Right atrium auricular region (tissue), 2 donors: ENCODE measurements at regions not wholly inside any gene's neighbourhood (a gene's known extent, or its start where the extent isn't known, plus 50 kb on each side); places are given as distances from the start of the nearest gene placed in this dataset.

ENCODE experiments used
- DNase-seq: peaks from one replicate; pipeline ENCODE4 v3.0.0-alpha.2; 2019; ENCODE audit warnings: low spot score
- H3K27ac ChIP-seq, 2 donors: fragments of 200-600 bp; sonication (generic); 1 replicate in 1 of 2; 2 replicates in 1 of 2; pipeline ENCODE4 v1.5.1; 2016 to 2019
- H3K27me3 ChIP-seq, 2 donors: fragments of 200-600 bp; sonication (generic); one replicate each; pipeline versions ENCODE4 v1.5.1 to v1.6.0; 2017 to 2019
- H3K36me3 ChIP-seq: fragments of 200-600 bp; sonication (generic); one replicate; pipeline ENCODE4 v1.5.1; 2016
- H3K4me1 ChIP-seq, 2 donors: fragments of 200-600 bp; sonication (generic); one replicate each; pipeline versions ENCODE4 v1.5.1 to v1.6.0; 2017 to 2019
- H3K4me3 ChIP-seq, 2 donors: fragments of 200-600 bp; sonication (generic); 1 replicate in 1 of 2; 2 replicates in 1 of 2; pipeline ENCODE4 v1.5.1; 2017 to 2019; ENCODE audit warnings: mild to moderate bottlenecking in 1 of 2, moderate library complexity in 1 of 2
- H3K9me3 ChIP-seq, 2 donors: fragments of 200-600 bp; sonication (generic); one replicate each; pipeline ENCODE4 v1.5.1; 2019
- CTCF ChIP-seq, 2 donors: fragments of 200-600 bp; sonication (generic); IDR thresholded peaks; one replicate each; pipeline ENCODE4 v1.5.1; 2019; ENCODE audit warnings: antibody characterized with exemption in 2 of 2

- no peaks in the 10 kb centered on the region for H3K4me1 ChIP-seq
- H3K9me3 ChIP-seq: no peaks in the 10 kb centered on the region
- TF ChIP-seq CTCF (IDR thresholded peaks at IDR 0.05): no peak
- H3K4me3 ChIP-seq: no peak overlapping the region
- no peaks in the 10 kb centered on the region for H3K36me3 ChIP-seq
- H3K27me3 ChIP-seq: no peaks in the 10 kb centered on the region
- no peak overlapping the region for H3K27ac ChIP-seq
- no peak for DNase-seq
Observed at GRCh38 chr12:47017041-47017713, 62.2 kb upstream of the PCED1B start.

DNA sequence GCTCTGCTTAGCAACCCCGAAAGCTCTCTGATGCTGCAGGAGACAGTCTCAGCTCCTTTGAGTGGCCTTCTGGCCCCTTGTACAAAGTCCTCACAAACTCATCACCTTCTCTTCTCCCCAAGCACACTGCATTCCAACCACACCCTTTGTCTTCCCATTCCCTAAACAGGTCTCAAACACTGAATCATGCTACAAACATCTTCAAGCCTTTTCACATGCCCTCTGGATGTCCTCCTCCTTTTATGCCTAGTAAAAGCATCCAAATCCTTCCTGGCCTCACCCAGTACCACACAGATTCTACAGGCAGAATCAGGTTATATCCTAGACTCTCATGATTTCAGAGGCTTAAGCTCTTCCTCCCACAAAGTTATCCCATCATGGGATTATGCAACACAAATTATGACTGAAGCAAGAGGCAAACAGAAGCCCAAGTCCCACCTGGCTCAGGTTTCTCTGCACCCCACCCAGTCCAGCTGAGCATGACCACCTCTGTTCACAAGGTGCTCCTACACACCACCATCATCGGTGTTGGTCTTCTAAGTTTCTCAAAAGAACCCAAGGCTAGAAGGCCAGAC is 61.4 kb upstream of the PCED1B start:
- no peak overlapping the region for H3K27ac ChIP-seq

DNA sequence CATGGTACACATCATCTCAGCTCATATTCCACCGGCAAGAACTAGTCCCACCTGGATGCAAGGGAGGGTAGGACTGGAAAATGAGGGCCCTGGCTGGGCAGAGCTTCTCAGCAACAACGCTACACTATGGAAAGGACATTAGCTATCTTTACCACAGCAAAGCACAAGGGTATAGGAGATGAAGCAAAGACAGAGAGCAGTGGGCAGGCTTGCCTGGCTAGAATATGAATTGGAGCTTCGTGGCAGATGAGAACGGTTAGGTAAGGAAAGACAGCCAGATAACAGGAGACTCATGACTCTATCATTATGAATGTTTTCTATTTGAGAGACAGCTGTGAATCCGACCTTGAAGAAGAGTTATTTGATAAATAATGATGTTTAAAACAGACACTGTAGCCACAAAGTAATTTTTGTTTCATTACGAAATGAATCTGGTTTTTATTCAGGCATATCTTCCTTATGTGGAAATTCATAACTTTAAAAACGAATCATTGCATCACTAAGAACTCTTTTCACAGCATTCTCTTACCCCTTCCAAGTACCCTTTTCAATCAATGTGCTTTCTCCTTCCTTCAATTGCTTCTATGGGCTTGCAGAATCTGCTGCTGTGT is 59.1 kb upstream of the PCED1B start:
- DNase-seq: no peak
- Histone ChIP-seq H3K27ac (no peak overlapping the region), H3K9me3 (no peaks in the 10 kb centered on the region), H3K27me3 (no peaks in the 10 kb centered on the region), H3K4me3 (no peak overlapping the region), H3K36me3 (no peaks in the 10 kb centered on the region), H3K4me1 (peaks cover 0 to 8% of the 10 kb centered on the region in 2 donors)
- TF ChIP-seq CTCF (IDR thresholded peaks at IDR 0.05): no peak

More for the DNA sequence above, 61.4 kb upstream of the PCED1B start:
- TF ChIP-seq CTCF (IDR thresholded peaks at IDR 0.05): no peak
- H3K9me3 ChIP-seq: no peaks in the 10 kb centered on the region
- H3K36me3 ChIP-seq: no peaks in the 10 kb centered on the region
- H3K27me3 ChIP-seq: no peaks in the 10 kb centered on the region
- H3K4me3 ChIP-seq: no peak overlapping the region
- DNase-seq: no peak
- H3K4me1 ChIP-seq: no peaks in the 10 kb centered on the region

- Histone ChIP-seq H3K27ac (no peak overlapping the region), H3K4me1 (peaks cover 0 to 8% of the 10 kb centered on the region in 2 donors), H3K27me3 (no peaks in the 10 kb centered on the region), H3K4me3 (no peak overlapping the region), H3K36me3 (no peaks in the 10 kb centered on the region), H3K9me3 (no peaks in the 10 kb centered on the region)
- peak; percentile 49 to 74 for TF ChIP-seq CTCF (IDR thresholded peaks at IDR 0.05)
- no peak for DNase-seq
Observed at GRCh38 chr12:47021298-47021697, 58.1 kb upstream of the PCED1B start.

- Histone ChIP-seq H3K27ac (no peak overlapping the region), H3K4me1 (peaks cover 0 to 8% of the 10 kb centered on the region in 2 donors), H3K4me3 (no peak overlapping the region), H3K27me3 (no peaks in the 10 kb centered on the region), H3K9me3 (no peaks in the 10 kb centered on the region), H3K36me3 (no peaks in the 10 kb centered on the region)
- DNase-seq: no peak
- no peak for TF ChIP-seq CTCF (IDR thresholded peaks at IDR 0.05)
Observed at GRCh38 chr12:47022296-47022695, 57.1 kb upstream of the PCED1B start.
